ENCODE measurements at regions not wholly inside any gene's neighbourhood (a gene's known extent, or its start where the extent isn't known, plus 50 kb on each side); places are given as distances from the start of the nearest gene placed in this dataset.

- ATAC-seq (ENCODE audit: low read depth) = no peak
- no peak overlapping the region for H3K4me3 ChIP-seq (ENCODE audit: severe bottlenecking)
- no peak overlapping the region for H3K27ac ChIP-seq (ENCODE audit: poor library complexity, severe bottlenecking)
- TF ChIP-seq CTCF (IDR thresholded peaks at IDR 0.05; ENCODE audit: poor library complexity, severe bottlenecking) = no peak
- no peaks in the 10 kb centered on the region for H3K4me1 ChIP-seq (ENCODE audit: insufficient read depth, poor library complexity, severe bottlenecking)
- H3K27me3 ChIP-seq (ENCODE audit: insufficient read depth, poor library complexity, severe bottlenecking) = no peaks in the 10 kb centered on the region
- H3K36me3 ChIP-seq (ENCODE audit: low read depth) = no peaks in the 10 kb centered on the region
- H3K9me3 ChIP-seq (ENCODE audit: severe bottlenecking) = no peaks in the 10 kb centered on the region
- no peak for DNase-seq (ENCODE audit: low spot score)
Observed at GRCh38 chr14:83289390-83289789, 1755.7 kb upstream of the SEL1L start.

GRCh38 chr14:83289896-83290295 lies 1756.2 kb upstream of the SEL1L start:
- ATAC-seq (ENCODE audit: low read depth) (no peak), DNase-seq (ENCODE audit: low spot score) (no peak)
- Histone ChIP-seq H3K9me3 (ENCODE audit: severe bottlenecking) (no peaks in the 10 kb centered on the region), H3K27ac (ENCODE audit: poor library complexity, severe bottlenecking) (no peak overlapping the region), H3K27me3 (ENCODE audit: insufficient read depth, poor library complexity, severe bottlenecking) (no peaks in the 10 kb centered on the region), H3K4me1 (ENCODE audit: insufficient read depth, poor library complexity, severe bottlenecking) (no peaks in the 10 kb centered on the region), H3K36me3 (ENCODE audit: low read depth) (no peaks in the 10 kb centered on the region), H3K4me3 (ENCODE audit: severe bottlenecking) (no peak overlapping the region)
- TF ChIP-seq CTCF (IDR thresholded peaks at IDR 0.05; ENCODE audit: poor library complexity, severe bottlenecking) = no peak

GRCh38 chr14:83290447-83290846 lies 1756.8 kb upstream of the SEL1L start:
- TF ChIP-seq CTCF (IDR thresholded peaks at IDR 0.05; ENCODE audit: poor library complexity, severe bottlenecking) = no peak
- Histone ChIP-seq H3K36me3 (ENCODE audit: low read depth) (no peaks in the 10 kb centered on the region), H3K4me1 (ENCODE audit: insufficient read depth, poor library complexity, severe bottlenecking) (no peaks in the 10 kb centered on the region), H3K27ac (ENCODE audit: poor library complexity, severe bottlenecking) (no peak overlapping the region), H3K4me3 (ENCODE audit: severe bottlenecking) (no peak overlapping the region), H3K9me3 (ENCODE audit: severe bottlenecking) (no peaks in the 10 kb centered on the region), H3K27me3 (ENCODE audit: insufficient read depth, poor library complexity, severe bottlenecking) (no peaks in the 10 kb centered on the region)
- DNase-seq (ENCODE audit: low spot score) (no peak), ATAC-seq (ENCODE audit: low read depth) (no peak)

- Histone ChIP-seq H3K4me3 (ENCODE audit: severe bottlenecking) (no peak overlapping the region), H3K27ac (ENCODE audit: poor library complexity, severe bottlenecking) (no peak overlapping the region), H3K4me1 (ENCODE audit: insufficient read depth, poor library complexity, severe bottlenecking) (no peaks in the 10 kb centered on the region), H3K9me3 (ENCODE audit: severe bottlenecking) (no peaks in the 10 kb centered on the region), H3K27me3 (ENCODE audit: insufficient read depth, poor library complexity, severe bottlenecking) (no peaks in the 10 kb centered on the region), H3K36me3 (ENCODE audit: low read depth) (no peaks in the 10 kb centered on the region)
- DNase-seq (ENCODE audit: low spot score) = no peak
- TF ChIP-seq CTCF (IDR thresholded peaks at IDR 0.05; ENCODE audit: poor library complexity, severe bottlenecking) = no peak
- ATAC-seq (ENCODE audit: low read depth) = no peak
Observed at GRCh38 chr14:83291714-83292113, 1758.1 kb upstream of the SEL1L start.

GRCh38 chr14:83294941-83295340 lies 1761.3 kb upstream of the SEL1L start:
- ATAC-seq (ENCODE audit: low read depth) (no peak), DNase-seq (ENCODE audit: low spot score) (no peak)
- Histone ChIP-seq H3K27me3 (ENCODE audit: insufficient read depth, poor library complexity, severe bottlenecking) (no peaks in the 10 kb centered on the region), H3K4me1 (ENCODE audit: insufficient read depth, poor library complexity, severe bottlenecking) (no peaks in the 10 kb centered on the region), H3K36me3 (ENCODE audit: low read depth) (no peaks in the 10 kb centered on the region), H3K9me3 (ENCODE audit: severe bottlenecking) (no peaks in the 10 kb centered on the region), H3K4me3 (ENCODE audit: severe bottlenecking) (no peak overlapping the region), H3K27ac (ENCODE audit: poor library complexity, severe bottlenecking) (no peak overlapping the region)
- no peak for TF ChIP-seq CTCF (IDR thresholded peaks at IDR 0.05; ENCODE audit: poor library complexity, severe bottlenecking)

Data from RWPE2 (cell line).